Esophagus muscularis mucosa (tissue), 4 donors: ENCODE measurements at regions not wholly inside any gene's neighbourhood (a gene's known extent, or its start where the extent isn't known, plus 50 kb on each side); places are given as distances from the start of the nearest gene placed in this dataset.

Source experiments
- DNase-seq: peaks from one replicate; pipeline ENCODE4 v3.0.0-alpha.2; 2017; ENCODE audit errors: extremely low spot score
- H3K27ac ChIP-seq, 4 donors: fragments of 200-600 bp; sonication (generic); replicated peaks in 1 of 4; 1 replicate in 3 of 4; 2 replicates in 1 of 4; pipeline ENCODE4 v1.5.1; 2016 to 2019; ENCODE audit warnings: mild to moderate bottlenecking in 1 of 4
- H3K27me3 ChIP-seq, 4 donors: fragments of 200-600 bp; sonication (generic); one replicate each; pipeline versions ENCODE4 v1.5.1 to v1.6.0; 2016 to 2019
- H3K36me3 ChIP-seq, 4 donors: fragments of 200-600 bp; sonication (generic); one replicate each; pipeline ENCODE4 v1.5.1; 2016 to 2019
- H3K4me1 ChIP-seq, 4 donors: fragments of 200-600 bp; sonication (generic); one replicate each; pipeline ENCODE4 v1.5.1; 2016 to 2019
- H3K4me3 ChIP-seq, 4 donors: fragments of 200-600 bp; sonication (generic); 1 replicate in 2 of 4; 2 replicates in 2 of 4; pipeline ENCODE4 v1.5.1; 2016 to 2019; ENCODE audit warnings: mild to moderate bottlenecking in 4 of 4, moderate library complexity in 1 of 4
- H3K9me3 ChIP-seq, 4 donors: fragments of 200-600 bp; sonication (generic); 1 replicate in 3 of 4; 2 replicates in 1 of 4; pipeline ENCODE4 v1.5.1; 2016 to 2019
- EP300 ChIP-seq: sonication (generic); formaldehyde crosslinking; IDR thresholded peaks from one replicate; pipeline ENCODE4 v1.6.1; 2017; ENCODE audit warnings: antibody characterized with exemption
- POLR2A ChIP-seq: fragments of 450-650 bp; IDR thresholded peaks from one replicate; pipeline ENCODE4 v1.6.1; 2017; ENCODE audit warnings: antibody characterized with exemption, moderate library complexity, mild to moderate bottlenecking, low read depth
- POLR2AphosphoS5 ChIP-seq, 2 donors: sonication (generic); formaldehyde crosslinking; IDR thresholded peaks; one replicate each; pipeline ENCODE4 v1.6.1; 2017; ENCODE audit warnings: antibody characterized with exemption in 2 of 2
- WGBS: methylation state at CpG from one replicate; pipeline ENCODE4 v1.1.5; 2018; 5-methylcytosine and 5-hydroxymethylcytosine counted together
- intact Hi-C: fragments of 100-400 bp; cut with DNase I; formaldehyde crosslinking; loops from one replicate; pipeline ENCODE4 v1.15.1; 2023
- TF ChIP-seq, protein P1 (sequence below), 3 experiments: fragments of 200-600 bp in 2 of 3; fragments of 450-650 bp in 1 of 3; sonication (generic) in 2 of 3; IDR thresholded peaks; one replicate each; pipeline ENCODE4 v1.5.1; 2017 to 2019; ENCODE audit warnings: antibody characterized with exemption in 3 of 3, mild to moderate bottlenecking in 2 of 3, moderate library complexity in 1 of 3

DNA sequence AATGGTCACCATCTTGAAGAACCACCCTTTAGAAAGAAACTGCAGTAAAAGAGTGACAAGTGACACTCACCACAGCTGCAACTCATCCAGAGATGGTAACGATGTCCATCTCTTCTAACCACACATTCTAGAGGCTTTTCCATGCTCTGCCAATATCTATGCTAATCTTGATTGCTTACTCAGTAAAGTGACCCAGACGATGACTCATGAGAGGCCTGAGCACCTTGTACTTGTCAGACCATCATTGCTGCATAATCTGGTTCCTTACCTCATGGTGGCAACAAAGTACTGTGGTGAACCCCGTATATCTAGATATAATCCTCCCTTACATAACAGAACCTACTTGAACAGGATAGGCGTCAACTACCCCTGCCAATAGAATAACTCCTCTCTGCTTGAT lies 75.6 kb downstream of the CCNG2 start:
- TF ChIP-seq POLR2AphosphoS5 (IDR thresholded peaks at IDR 0.05): no peak
- TF ChIP-seq, protein P1, sequence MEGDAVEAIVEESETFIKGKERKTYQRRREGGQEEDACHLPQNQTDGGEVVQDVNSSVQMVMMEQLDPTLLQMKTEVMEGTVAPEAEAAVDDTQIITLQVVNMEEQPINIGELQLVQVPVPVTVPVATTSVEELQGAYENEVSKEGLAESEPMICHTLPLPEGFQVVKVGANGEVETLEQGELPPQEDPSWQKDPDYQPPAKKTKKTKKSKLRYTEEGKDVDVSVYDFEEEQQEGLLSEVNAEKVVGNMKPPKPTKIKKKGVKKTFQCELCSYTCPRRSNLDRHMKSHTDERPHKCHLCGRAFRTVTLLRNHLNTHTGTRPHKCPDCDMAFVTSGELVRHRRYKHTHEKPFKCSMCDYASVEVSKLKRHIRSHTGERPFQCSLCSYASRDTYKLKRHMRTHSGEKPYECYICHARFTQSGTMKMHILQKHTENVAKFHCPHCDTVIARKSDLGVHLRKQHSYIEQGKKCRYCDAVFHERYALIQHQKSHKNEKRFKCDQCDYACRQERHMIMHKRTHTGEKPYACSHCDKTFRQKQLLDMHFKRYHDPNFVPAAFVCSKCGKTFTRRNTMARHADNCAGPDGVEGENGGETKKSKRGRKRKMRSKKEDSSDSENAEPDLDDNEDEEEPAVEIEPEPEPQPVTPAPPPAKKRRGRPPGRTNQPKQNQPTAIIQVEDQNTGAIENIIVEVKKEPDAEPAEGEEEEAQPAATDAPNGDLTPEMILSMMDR (IDR thresholded peaks at IDR 0.05): no peak
- no peak for TF ChIP-seq POLR2A
- no peak for TF ChIP-seq EP300
- H3K36me3 ChIP-seq: no peaks in the 10 kb centered on the region
- 89% methylated on average over 4 of the region's 4 CpGs for WGBS
- peaks cover 0 to 3% (median 0%) of the 10 kb centered on the region in 4 donors for H3K4me1 ChIP-seq
- H3K27ac ChIP-seq: no peak overlapping the region
- intact Hi-C loops: loop anchor here (10.0 kb wide), 1 partner anchor 372 kb away; the partner anchor contains the start of gene CXCL13
- peaks cover 0 to 13% (median 0%) of the 10 kb centered on the region in 4 donors for H3K27me3 ChIP-seq
- H3K9me3 ChIP-seq: peaks cover 0 to 10% (median 7%) of the 10 kb centered on the region in 4 donors
- no peak for DNase-seq
- no peak overlapping the region for H3K4me3 ChIP-seq

DNA sequence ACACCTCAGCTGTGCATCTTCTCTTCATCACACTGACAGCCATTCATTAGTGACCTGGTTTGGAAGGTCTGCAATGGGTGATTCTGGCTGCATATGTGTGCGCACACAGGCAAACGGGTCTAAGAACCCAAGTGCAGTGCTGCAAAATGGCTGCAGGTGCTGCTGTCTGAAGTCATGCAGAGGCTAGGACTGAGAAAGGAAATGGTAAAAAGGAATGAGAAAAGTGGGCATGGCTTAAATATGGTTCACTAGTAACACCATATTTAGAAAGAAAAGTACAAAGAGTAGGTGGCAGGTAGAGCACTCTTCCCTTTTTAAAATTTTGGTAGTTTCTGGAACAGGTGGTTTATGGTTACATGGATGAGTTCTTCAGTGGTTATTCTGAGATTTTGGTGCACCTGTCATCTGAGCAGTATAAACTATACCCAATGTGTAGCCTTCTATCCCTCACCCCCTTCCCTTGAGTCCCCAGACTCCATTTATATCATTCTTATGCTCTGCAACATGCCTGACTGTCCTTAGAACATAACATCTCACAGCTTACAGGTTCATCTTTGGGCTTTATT lies 78.4 kb downstream of the CCNG2 start:
- no peak for TF ChIP-seq POLR2A
- H3K4me3 ChIP-seq: no peak overlapping the region
- no peaks in the 10 kb centered on the region for H3K9me3 ChIP-seq
- 90% methylated on average over 2 of the region's 2 CpGs for WGBS
- intact Hi-C loops: loop anchor here (10.0 kb wide), 1 partner anchor 369 kb away; the partner anchor contains the start of gene CXCL13
- no peak for DNase-seq
- peaks cover 0 to 3% (median 0%) of the 10 kb centered on the region in 4 donors for H3K4me1 ChIP-seq
- no peaks in the 10 kb centered on the region for H3K36me3 ChIP-seq
- no peak overlapping the region for H3K27ac ChIP-seq
- peaks cover 0 to 13% (median 0%) of the 10 kb centered on the region in 4 donors for H3K27me3 ChIP-seq

DNA sequence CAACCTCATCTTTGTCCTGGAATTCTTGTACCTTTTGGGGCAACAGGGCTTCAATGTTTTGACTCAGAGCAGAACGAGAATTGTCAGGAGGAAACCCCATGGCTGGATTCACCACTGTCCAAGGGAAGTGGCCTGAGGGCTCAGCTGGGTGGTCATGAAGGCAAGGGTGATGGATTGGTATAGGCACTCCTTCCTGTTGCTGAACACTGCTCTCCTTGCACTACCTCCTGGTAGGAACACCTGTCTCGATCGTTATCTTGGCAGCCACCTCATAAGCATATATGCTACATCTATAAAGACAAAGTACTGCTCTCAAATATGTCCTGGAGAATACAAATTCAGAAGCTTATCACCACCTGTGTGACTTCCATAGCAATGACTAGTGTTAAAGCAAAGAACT lies 79.8 kb downstream of the CCNG2 start:
- DNase-seq: no peak
- Histone ChIP-seq H3K36me3 (no peaks in the 10 kb centered on the region), H3K27ac (no peak overlapping the region), H3K9me3 (no peaks in the 10 kb centered on the region), H3K27me3 (peaks cover 0 to 13% (median 0%) of the 10 kb centered on the region in 4 donors), H3K4me3 (no peak overlapping the region), H3K4me1 (no peaks in the 10 kb centered on the region)
- TF ChIP-seq POLR2AphosphoS5 (IDR thresholded peaks at IDR 0.05) (no peak), EP300 (no peak), POLR2A (no peak)
- TF ChIP-seq, protein P1 (IDR thresholded peaks at IDR 0.05): no peak
- 95% methylated on average over 3 of the region's 3 CpGs for WGBS
- intact Hi-C loops: loop anchor here (10.0 kb wide), 1 partner anchor 368 kb away; the partner anchor contains the start of gene CXCL13

DNA sequence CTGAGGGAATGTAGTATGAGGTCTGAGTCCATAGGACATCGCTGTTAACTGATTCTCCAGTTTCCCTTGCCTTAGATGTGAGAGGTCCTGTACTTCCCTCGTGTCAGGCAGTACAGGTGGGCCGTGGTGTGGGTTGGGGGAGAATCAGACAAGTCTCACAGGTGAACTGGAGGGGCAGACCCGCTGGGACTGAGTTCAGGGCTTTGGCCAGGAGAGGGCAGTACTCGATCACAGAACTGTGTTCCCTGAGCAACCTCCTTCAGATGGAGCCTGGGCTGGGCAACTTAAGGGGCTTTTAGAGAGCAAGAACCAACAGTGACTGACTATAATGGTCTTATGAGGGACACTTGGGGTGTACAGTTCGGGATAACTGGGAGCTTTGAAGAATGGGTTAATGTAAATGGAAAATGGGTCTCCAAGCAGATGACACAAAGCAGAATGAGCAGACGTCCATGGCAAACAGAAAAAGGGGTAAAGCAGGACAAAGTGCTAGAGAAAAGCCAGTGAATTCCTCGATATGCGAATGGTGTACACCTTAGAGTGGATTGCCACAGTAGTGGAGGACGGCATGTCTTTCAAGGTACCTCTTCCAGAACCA lies 83.6 kb downstream of the CCNG2 start:
- 35% methylated on average over 10 of the region's 10 CpGs for WGBS
- intact Hi-C loops: no loop called here
- TF ChIP-seq, protein P1 (IDR thresholded peaks at IDR 0.05): peak; percentile 34 to 47 (median 38)
- TF ChIP-seq EP300: no peak

DNA sequence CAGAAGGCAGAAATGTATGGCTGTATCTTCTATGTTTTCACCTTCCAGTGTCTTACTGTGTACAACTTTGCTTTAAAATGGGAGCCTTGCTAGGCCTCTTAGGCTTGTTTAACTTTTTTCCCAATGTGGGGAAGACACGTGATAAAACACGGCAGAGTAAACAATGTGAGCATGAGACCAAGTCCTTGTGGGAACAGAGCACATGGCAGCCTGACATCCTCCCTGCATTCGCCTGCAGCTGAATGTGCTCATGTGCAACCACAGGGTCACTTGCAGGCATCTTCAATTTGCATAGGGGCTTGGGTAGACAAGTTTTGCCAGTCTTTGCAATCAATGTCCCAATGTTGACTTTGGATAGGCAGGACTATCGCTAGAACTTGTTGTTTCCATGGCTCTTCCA lies 91.8 kb downstream of the CCNG2 start:
- WGBS: 73% methylated on average over 4 of the region's 4 CpGs

More for the DNA sequence above, 83.6 kb downstream of the CCNG2 start:
- Histone ChIP-seq H3K4me3 (no peak overlapping the region), H3K36me3 (no peaks in the 10 kb centered on the region), H3K27me3 (peaks cover 0 to 7% (median 0%) of the 10 kb centered on the region in 4 donors), H3K9me3 (no peaks in the 10 kb centered on the region), H3K4me1 (no peaks in the 10 kb centered on the region), H3K27ac (no peak overlapping the region)
- no peak for DNase-seq

More for the DNA sequence above, 91.8 kb downstream of the CCNG2 start:
- H3K27me3 ChIP-seq: no peaks in the 10 kb centered on the region
- no peak for DNase-seq
- no peaks in the 10 kb centered on the region for H3K4me1 ChIP-seq
- intact Hi-C loops: no loop called here
- TF ChIP-seq POLR2AphosphoS5 (IDR thresholded peaks at IDR 0.05): no peak
- TF ChIP-seq EP300: no peak
- no peak for TF ChIP-seq POLR2A
- TF ChIP-seq, protein P1 (IDR thresholded peaks at IDR 0.05): no peak
- H3K4me3 ChIP-seq: no peak overlapping the region
- H3K9me3 ChIP-seq: no peaks in the 10 kb centered on the region
- no peak overlapping the region for H3K27ac ChIP-seq
- H3K36me3 ChIP-seq: no peaks in the 10 kb centered on the region
